GM19025 (cell line): ENCODE measurements at regions not wholly inside any gene's neighbourhood (a gene's known extent, or its start where the extent isn't known, plus 50 kb on each side); places are given as distances from the start of the nearest gene placed in this dataset.

ENCODE experiments used
- ATAC-seq: cut with Tn5 transposase; IDR thresholded peaks from one replicate; pipeline ENCODE4 v1.9.1; 2021; ENCODE audit warnings: mild to moderate bottlenecking, low read depth, moderate library complexity; ENCODE audit not compliant: unreplicated experiment

GRCh38 chr4:111450867-111451266, 694.4 kb upstream of the FAM241A start:
- no peak for ATAC-seq

DNA sequence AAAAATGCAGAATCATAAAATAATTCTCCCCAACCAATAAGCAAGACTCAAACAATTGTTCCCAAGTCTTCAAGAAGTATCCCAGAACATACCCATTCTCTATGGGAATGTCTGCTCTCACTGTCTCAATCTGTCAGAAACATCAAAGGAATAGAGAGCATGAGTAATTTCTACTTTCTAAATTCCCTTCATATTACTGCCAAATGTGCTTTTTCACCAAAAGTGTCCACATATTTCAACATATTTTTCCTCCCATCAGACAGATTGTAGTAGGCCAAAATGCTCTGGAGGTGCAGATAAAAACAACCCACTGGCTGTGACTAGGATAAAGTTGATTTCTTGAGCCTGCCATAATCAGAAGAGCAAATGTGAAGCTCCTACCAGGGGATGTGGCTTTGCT, 692.0 kb upstream of the FAM241A start:
- no peak for ATAC-seq

- no peak for ATAC-seq
Measured at GRCh38 chr4:111454961-111455360, 690.3 kb upstream of the FAM241A start.

DNA sequence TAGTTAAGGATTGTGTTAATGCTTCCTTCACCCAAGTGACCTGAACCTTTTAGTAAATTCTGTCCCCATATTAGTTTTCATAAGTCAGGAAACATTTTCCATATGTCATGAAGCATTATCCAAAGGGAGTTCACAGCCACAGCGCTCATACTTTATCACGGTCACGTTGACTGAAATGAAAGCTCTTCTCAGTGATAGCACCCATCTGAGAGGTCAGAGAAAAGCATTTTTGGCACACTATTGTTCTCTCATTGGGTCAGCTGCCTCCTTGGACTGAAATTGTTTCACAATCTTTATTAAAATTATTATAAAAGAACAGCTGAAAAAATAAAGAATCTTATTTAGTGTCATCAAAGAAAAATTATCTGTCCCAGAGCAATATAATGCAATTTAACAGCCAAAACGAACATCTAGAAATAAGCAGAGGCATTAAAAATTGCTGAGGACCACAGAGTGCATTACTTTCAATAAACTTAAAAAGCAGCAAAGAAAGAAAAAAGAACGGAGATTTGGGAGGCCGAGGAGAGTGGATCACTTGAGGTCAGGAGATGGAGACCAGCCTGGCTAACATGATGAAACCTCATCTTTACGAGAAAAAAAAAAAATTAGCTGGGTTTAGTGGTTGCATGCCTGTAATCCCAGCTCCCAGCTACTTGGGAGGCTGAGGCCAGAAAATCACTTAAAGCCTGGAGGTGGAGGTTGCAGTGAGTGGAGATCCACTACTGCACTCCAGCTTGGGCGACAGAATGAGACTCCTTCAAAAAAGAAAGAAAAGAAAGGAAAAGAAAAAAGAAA, 680.8 kb upstream of the FAM241A start:
- ATAC-seq: no peak

- ATAC-seq: no peak
Measured at GRCh38 chr4:111466811-111467604, 678.2 kb upstream of the FAM241A start.

DNA sequence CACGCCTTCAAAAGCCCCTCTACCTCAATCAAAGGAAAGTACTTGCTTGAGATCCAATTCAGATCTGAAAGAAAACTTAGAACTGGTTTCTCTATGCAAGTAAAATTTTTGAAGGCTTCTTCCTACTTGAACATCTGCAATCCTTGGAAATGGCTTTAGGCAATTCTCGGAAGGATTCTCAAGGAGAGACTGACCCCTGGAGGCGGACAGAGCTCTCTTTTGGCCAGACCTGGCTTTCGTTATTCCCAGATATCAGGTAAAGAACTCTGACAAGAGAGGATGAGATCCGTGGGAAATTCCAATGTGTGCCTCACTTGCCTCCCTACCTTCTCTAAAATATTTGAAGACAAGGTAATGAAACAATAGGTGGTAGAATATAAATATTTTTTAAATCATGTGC, 670.3 kb upstream of the FAM241A start:
- no peak for ATAC-seq

DNA sequence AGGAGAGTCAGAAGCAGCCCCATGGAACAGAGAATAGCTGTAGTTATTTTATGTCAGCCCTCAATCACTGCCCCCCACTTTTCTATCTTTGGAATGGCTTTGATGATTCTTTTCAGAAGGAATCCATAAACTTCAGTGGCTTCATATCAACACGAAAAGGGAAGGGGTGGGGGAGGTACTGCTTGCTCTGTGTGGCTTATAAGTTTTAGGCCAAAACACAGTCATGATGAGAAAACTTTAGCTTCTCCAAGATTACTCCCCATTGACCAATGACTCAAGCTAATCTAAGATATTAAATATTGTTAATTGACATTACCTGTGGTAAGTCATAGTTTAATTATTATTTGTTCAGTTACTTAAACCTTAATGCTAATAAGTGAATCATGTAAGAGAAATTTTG, 669.6 kb upstream of the FAM241A start:
- ATAC-seq: no peak

GRCh38 chr4:111480510-111480909, 664.7 kb upstream of the FAM241A start:
- no peak for ATAC-seq

DNA sequence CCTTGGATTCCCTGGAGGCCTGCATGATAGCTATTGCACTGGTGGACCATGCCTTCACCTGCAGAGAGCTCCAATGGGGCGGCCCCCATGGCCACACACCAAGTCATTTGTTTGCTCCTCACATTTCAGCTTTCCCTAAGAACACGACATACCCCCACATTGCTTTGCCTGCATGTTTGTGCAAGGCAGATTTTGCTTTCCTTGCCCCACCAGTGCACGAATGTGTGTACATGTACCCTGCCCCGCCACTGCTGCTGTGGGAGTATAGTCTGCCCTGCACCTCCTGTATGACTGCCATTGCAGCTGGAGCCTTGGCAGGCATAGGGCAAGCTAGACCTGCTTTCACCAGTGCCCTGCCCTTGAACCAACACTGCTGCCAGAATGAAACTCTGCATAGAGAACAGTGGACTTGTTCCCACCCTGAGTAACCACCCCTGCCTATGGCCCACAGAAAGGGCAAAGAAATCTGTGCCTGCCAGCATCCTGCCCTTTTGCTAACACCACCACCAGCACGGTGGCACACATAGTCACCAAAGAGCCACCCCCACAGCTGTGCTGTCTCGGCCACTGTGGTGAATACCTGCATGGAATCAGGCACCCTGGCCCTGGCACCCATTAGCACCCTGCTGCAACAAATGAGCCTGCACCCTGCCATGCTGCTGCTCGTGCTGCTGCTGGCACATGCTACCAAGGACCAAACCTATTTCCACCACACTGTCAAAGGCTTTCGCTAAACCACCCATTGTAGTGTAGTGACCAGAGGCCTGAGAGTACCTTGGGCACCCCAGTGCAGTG, 661.7 kb upstream of the FAM241A start:
- no peak for ATAC-seq

GRCh38 chr4:111492496-111492895, 652.8 kb upstream of the FAM241A start:
- ATAC-seq: no peak

- no peak for ATAC-seq
Measured at GRCh38 chr4:111494471-111494870, 650.8 kb upstream of the FAM241A start.

DNA sequence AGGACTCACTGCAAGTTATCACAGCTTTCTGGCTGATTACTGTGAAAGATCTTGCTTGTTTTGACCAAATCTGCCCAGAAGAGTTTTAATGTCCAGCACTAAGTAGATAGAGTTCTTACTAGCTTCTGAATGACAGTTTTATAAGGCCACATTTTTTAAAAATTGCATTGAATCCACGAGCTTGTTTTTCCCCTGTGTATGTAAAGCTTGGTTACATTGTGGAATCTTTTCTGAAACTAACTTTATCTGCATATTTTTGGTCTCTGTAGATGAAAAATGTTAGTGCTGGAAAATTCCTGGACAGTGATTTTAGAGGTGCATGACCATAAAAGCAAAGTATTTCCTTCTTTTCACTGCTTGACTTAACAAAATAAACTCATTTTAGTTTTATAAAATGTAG, 650.3 kb upstream of the FAM241A start:
- ATAC-seq: no peak

GRCh38 chr4:111499291-111499690, 646.0 kb upstream of the FAM241A start:
- no peak for ATAC-seq

DNA sequence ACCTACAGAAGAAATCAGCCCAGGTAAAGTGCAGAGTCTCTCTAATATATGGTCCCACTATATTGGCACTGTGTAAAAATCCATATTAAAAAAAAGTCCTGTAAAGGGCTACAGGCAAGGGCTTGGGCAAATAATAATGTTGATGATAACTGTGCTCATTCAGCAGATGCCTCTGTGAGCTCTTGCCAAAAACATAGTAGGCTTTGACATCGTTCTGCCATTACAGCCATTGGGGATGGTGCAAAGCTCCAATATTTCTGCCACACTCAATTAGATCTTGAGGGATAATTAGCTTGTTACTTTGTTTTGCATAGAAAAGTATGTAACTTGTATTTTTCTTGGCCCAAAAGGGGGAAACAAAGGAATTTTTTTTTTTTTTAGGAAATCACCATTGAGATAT, 645.5 kb upstream of the FAM241A start:
- ATAC-seq: no peak

DNA sequence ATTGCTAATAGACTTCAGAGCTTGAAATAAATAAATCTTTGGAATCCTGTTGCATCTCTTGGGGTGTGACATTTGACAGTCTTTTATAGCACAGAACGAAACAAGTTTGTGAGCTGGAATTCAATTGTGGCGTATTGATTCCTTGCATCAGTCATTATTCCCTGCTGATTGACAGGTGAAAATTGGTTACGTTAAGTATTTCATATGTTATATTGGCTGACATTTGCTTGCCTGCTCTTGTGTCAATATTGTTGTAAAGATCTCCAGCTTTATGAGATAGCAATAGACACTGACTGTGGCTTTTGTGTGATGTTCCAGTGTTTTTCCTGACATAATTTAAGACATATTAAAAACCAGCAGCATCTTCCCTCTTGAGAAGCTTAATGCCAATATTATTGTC, 644.4 kb upstream of the FAM241A start:
- no peak for ATAC-seq

- no peak for ATAC-seq
Measured at GRCh38 chr4:111501946-111502345, 643.3 kb upstream of the FAM241A start.

GRCh38 chr4:111502626-111503025, 642.6 kb upstream of the FAM241A start:
- ATAC-seq: no peak

GRCh38 chr4:111506706-111507105, 638.5 kb upstream of the FAM241A start:
- ATAC-seq: no peak

DNA sequence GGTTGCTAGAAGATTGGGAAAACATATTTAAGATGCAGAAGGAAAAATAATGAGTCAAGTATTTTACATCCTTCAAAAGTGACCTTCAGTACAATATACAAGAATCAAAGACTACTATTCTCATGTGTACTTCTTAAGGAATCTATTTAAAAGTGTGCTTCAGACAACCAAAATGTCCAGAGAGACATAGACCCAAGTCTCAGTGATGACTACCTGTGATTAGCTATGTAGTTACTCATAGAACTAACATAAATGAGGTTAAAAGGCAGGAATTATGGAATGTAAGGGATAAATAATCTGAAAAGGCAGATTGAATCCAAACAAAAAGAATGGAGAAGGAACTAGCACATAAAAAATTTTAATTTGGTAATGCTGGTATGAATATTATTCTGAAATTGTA, 634.7 kb upstream of the FAM241A start:
- ATAC-seq: no peak

DNA sequence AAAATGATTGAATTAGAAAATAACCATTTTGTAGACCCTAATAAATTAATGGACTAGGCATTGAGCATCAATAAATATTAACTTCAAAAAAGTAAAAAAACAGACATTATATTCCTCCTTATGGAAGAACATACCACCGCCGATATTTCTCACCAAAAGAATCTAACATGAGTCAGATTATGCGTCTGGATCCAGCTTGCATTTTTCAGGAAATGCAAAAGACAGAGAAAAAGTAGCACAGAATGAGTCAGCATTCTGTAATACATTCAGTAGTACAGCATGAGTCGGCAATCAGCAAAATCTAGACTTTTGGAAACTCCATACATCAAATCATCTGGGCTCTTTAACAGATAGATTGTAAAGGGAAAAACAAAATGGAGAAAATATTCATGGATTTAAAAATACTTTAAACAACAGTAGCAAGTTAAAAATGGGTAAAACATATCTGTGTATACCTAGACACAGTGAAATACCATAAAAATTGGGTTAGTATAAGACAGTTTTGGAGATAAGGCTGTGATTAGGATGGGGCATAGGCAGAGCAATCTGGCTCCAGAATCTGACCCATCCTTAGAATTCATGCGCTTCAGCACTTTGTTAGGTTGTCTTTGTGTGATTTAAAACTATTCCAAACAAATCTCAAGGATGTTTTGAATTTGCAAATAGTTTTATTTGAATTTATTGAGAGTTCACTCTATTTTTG, 633.0 kb upstream of the FAM241A start:
- no peak for ATAC-seq

GRCh38 chr4:111519683-111520082, 625.6 kb upstream of the FAM241A start:
- no peak for ATAC-seq
